ENCODE measurements at regions not wholly inside any gene's neighbourhood (a gene's known extent, or its start where the extent isn't known, plus 50 kb on each side); places are given as distances from the start of the nearest gene placed in this dataset.
A peak's percentile ranks its signal among the peaks of the same experiment; 100 is the strongest.

- H3K27ac ChIP-seq = 0 out of 2 replicates have a peak overlapping the region, but pooled peaks have one; percentile 98
- TF ChIP-seq ZFX (IDR thresholded peaks at IDR 0.05; ENCODE audit: borderline replicate concordance) = no peak
- TF ChIP-seq, protein P1, sequence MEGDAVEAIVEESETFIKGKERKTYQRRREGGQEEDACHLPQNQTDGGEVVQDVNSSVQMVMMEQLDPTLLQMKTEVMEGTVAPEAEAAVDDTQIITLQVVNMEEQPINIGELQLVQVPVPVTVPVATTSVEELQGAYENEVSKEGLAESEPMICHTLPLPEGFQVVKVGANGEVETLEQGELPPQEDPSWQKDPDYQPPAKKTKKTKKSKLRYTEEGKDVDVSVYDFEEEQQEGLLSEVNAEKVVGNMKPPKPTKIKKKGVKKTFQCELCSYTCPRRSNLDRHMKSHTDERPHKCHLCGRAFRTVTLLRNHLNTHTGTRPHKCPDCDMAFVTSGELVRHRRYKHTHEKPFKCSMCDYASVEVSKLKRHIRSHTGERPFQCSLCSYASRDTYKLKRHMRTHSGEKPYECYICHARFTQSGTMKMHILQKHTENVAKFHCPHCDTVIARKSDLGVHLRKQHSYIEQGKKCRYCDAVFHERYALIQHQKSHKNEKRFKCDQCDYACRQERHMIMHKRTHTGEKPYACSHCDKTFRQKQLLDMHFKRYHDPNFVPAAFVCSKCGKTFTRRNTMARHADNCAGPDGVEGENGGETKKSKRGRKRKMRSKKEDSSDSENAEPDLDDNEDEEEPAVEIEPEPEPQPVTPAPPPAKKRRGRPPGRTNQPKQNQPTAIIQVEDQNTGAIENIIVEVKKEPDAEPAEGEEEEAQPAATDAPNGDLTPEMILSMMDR (IDR thresholded peaks at IDR 0.05) = no peak
Observed at GRCh38 chr7:125641884-125642283, 712.3 kb upstream of the POT1 start.

DNA sequence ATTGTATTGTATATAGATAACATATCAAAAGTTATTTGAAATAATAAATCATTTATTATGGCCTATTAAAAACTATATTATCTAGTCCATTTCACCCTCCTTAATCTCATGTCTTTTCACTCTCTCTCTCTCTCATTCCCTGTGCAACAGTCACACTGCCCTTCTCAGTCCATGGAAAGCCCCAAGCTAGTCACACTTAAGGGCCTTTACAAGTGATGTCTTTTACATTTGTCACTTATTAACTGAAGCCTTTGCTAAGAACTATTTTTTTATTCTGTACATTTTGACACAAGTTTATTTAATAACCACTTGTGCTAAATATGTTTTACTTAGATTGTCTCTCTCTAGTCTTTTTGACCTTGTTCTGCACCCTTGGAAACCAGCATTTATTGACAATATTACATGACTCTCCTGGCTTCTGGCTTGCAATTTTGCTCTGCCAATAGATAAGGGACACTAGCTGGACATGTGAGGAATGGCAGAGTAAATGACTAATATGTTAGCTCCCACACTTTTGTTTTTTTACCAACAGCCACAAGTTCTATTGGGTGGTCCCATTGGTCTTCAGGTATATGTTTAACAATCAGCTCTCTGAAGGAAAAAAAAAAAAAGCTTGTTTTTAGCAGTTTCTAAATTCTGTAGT is 706.8 kb upstream of the POT1 start:
- TF ChIP-seq, protein P1 (IDR thresholded peaks at IDR 0.05) = no peak
- TF ChIP-seq ZFX (IDR thresholded peaks at IDR 0.05; ENCODE audit: borderline replicate concordance) = no peak

DNA sequence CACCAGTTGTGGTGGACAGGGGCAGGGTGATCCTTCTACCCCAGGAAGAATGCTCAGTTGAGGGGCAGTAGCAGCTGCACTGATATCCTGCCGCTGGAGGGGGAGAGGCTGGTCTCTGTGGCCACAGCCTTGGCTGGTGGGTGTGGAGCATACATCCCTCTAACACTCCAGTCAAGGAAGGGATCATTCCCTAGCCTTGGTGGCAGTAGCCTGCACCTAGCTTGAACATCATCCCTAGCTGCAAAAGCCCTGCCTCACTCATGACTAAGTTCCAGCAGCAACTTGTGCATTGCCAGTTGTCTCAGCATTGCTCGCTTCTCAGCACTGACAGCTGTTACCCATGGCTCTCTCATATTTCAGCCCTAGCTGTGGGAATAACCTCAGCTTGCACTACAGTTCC is 688.9 kb upstream of the POT1 start:
- TF ChIP-seq, protein P1 (IDR thresholded peaks at IDR 0.05) = no peak
- TF ChIP-seq ZFX (IDR thresholded peaks at IDR 0.05; ENCODE audit: borderline replicate concordance) = no peak
- H3K27ac ChIP-seq = no peak overlapping the region

More for the DNA sequence above, 706.8 kb upstream of the POT1 start:
- H3K27ac ChIP-seq = no peak overlapping the region

GRCh38 chr7:125611582-125611981 is 682.0 kb upstream of the POT1 start:
- no peak for TF ChIP-seq ZFX (IDR thresholded peaks at IDR 0.05; ENCODE audit: borderline replicate concordance)
- TF ChIP-seq, protein P1 (IDR thresholded peaks at IDR 0.05) = no peak
- no peak overlapping the region for H3K27ac ChIP-seq

- no peak for TF ChIP-seq ZFX (IDR thresholded peaks at IDR 0.05; ENCODE audit: borderline replicate concordance)
- TF ChIP-seq, protein P1 (IDR thresholded peaks at IDR 0.05) = no peak
- no peak overlapping the region for H3K27ac ChIP-seq
Observed at GRCh38 chr7:125606671-125607070, 677.0 kb upstream of the POT1 start.

DNA sequence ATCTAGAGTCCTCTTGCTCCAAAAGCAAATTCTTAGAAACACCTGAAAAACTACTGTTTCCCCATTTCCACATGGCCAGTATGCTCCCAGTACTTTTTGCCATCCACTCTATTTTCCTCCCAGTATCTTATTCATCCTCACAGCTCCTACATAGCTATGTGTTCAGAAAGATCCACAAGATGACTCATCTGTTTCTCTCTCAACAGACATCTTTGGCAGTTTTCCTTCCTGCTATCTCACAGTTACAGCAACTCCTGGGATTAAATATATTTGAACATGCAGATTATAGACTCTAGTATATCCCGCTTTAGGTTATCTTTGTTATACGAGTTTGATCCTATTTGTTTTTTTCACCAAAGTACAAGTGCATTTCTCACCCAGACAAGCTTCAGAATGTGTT is 675.6 kb upstream of the POT1 start:
- peak overlapping the region; percentile 81 for H3K27ac ChIP-seq
- TF ChIP-seq, protein P1 (IDR thresholded peaks at IDR 0.05) = peak; percentile 14; the same call in 1 of the 2 replicates
- no peak for TF ChIP-seq ZFX (IDR thresholded peaks at IDR 0.05; ENCODE audit: borderline replicate concordance)

GRCh38 chr7:125602441-125602840 is 672.8 kb upstream of the POT1 start:
- TF ChIP-seq, protein P1 (IDR thresholded peaks at IDR 0.05) = no peak
- TF ChIP-seq ZFX (IDR thresholded peaks at IDR 0.05; ENCODE audit: borderline replicate concordance) = no peak
- peak overlapping the region; percentile 81 for H3K27ac ChIP-seq
